VCaP (cell line): ENCODE measurements at regions not wholly inside any gene's neighbourhood (a gene's known extent, or its start where the extent isn't known, plus 50 kb on each side); places are given as distances from the start of the nearest gene placed in this dataset.

Source experiments
- H3K27ac ChIP-seq: fragments of 450-650 bp; 2 replicates; pipeline ENCODE4 v1.5.1; 2017
- TF ChIP-seq, protein P1 (sequence below): fragments of 450-650 bp; conservative IDR thresholded peaks from 2 replicates; pipeline ENCODE4 v1.5.1; 2017; ENCODE audit warnings: mild to moderate bottlenecking, moderate library complexity

DNA sequence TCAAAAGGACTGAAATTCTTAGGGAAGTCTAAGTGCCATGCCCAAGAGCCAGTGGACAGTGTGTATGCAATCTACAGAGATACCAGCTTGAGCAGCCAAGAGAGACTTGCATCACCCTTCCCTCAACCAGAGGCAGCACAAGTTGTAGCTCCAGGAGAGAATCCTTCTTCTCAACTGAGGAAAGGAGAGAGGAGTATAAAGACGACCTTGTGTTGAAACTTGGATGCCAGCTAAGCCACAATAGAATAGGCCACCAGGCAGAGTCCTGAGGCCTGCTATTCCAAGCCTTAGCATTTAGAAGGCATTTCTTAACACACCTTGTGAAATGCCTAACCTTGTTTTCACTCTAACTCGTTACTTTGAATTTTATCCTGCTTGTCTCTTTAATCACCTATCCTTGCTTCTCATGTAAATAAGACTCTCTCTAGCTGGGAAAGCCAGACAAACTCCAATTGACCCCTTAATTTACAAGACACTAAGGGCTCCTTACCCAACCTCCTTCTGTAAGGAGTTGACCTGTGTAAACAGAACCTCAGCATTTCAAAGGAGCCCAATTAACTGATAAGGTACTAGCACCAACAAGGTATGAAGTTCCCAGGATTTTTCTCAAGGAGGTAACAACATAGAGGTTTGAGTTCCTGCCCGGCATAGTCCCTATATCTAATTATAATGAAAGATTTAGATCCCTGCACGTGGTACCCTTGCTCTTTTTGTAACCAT, 738.8 kb downstream of the AMY1C start:
- TF ChIP-seq, protein P1, sequence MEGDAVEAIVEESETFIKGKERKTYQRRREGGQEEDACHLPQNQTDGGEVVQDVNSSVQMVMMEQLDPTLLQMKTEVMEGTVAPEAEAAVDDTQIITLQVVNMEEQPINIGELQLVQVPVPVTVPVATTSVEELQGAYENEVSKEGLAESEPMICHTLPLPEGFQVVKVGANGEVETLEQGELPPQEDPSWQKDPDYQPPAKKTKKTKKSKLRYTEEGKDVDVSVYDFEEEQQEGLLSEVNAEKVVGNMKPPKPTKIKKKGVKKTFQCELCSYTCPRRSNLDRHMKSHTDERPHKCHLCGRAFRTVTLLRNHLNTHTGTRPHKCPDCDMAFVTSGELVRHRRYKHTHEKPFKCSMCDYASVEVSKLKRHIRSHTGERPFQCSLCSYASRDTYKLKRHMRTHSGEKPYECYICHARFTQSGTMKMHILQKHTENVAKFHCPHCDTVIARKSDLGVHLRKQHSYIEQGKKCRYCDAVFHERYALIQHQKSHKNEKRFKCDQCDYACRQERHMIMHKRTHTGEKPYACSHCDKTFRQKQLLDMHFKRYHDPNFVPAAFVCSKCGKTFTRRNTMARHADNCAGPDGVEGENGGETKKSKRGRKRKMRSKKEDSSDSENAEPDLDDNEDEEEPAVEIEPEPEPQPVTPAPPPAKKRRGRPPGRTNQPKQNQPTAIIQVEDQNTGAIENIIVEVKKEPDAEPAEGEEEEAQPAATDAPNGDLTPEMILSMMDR = no peak
- no peak overlapping the region for H3K27ac ChIP-seq

DNA sequence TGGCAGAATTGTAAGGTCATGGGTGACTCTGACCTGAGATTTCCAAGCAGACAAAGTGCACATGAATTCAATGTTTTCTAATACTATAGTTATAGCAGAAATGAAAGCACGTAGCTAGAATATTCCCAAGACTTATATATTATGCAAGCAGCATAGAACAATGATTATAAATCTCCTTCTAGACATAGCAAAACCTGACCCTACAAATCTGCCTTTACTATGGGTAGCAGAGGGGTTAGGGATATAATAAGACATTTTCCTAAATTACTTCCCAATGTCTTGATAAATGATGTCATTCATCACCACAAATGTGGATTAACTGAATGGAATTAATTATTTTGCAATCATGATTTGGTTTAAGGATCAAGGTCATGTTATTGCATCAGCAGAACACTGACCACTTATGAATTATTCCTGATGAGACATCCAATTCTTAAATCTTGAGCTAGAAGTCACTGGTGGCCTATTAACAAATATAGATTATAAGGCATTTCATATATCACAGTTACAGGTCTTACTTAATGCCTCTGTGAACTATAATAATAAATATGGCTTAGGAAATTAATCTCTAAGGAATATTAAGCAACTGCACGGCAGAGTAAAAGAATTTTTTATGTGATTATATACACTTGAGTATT, 776.6 kb downstream of the AMY1C start:
- TF ChIP-seq, protein P1 = no peak
- no peak overlapping the region for H3K27ac ChIP-seq

DNA sequence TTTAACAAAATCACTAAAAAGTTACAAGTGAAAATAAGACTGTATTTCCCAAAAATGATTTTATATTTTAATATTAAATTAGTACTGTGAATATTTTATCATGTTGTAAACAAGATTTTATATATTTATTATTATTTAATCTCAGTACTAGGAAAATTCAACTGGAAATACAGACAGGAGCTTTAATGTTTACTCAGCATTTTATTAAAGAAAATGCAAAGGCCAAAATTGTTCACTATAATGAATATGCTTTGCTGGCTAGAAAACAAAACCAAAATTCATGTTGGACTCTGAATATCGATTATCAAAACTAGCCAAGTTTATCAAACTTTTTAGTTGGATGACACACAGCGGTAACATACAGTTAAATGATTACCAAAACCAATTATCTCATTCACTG, 782.3 kb downstream of the AMY1C start:
- TF ChIP-seq, protein P1 = no peak
- H3K27ac ChIP-seq = no peak overlapping the region

DNA sequence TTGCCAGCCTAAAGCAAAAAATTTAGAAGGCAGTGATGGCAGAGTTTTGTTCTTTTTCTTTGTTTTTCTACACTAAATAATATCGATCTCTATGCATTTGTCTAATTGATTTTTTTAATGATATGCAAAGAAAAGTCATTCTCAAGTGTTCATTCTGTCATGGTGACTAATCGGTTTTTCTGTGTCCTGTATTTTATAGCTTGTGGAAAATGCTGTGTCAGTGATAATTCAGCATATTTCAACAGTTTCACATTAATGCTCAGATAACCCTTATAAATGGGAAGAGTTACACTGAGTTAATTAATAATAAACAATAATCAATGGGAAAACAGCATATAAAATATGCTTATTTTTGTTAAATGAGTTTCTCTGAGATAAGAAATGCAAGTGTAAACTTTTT, 824.9 kb downstream of the AMY1C start:
- no peak overlapping the region for H3K27ac ChIP-seq
- TF ChIP-seq, protein P1 = no peak

DNA sequence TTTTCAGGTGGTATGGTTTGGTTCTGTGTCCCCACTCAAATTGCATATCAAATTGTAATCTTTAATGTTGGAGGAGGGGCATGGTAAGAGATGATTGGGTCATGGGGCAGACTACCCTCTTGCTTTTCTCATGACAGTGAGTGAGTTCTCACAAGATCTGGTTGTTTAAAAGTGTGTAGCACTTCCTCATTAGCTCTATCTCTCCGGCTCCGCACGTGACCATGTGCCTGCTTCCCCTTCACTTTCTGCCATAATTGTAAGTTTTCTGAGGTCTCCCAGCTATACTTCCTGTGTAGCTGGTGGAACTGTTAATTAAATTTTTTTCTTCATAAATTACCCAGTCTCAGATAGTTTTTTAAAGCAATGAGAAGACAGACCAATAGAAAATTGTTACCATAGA, 843.2 kb downstream of the AMY1C start:
- TF ChIP-seq, protein P1 = no peak
- no peak overlapping the region for H3K27ac ChIP-seq

DNA sequence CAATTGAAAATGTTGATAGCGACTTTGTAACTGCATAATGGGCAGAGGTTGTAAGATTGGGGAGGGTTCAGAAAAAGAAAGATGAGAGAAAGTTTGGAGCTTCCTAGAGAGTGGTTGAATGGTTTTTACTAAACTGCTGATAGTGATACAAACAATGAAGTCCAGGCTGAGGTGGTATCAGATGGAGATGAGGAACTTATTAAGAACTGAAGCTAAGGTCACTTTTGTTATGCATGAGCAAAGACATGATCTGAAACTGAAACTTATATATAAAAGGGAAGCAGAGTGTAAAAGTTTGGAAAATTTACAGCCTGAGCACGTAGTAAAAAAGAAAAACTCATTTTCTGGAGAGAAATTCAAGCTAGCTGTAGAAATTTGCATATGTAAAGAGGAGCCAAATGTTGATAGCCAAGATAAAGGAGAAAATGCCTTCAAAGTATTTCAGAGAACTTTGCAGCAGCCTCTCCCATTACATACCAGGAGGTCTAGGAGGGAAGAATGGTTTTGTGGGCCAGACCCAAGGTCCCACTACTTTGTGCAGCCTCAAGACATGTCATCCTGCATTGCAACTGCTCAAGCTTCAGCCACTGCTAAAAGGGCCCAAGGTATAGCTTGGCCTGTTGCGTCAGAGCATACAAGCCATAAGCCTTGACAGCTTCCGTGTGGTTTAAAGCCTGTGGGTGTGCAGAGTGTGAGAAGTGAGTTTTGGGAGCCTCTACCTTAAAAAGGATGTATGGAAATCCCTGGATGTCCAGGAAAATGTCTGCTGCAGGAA, 843.9 kb downstream of the AMY1C start:
- TF ChIP-seq, protein P1 = no peak
- no peak overlapping the region for H3K27ac ChIP-seq

DNA sequence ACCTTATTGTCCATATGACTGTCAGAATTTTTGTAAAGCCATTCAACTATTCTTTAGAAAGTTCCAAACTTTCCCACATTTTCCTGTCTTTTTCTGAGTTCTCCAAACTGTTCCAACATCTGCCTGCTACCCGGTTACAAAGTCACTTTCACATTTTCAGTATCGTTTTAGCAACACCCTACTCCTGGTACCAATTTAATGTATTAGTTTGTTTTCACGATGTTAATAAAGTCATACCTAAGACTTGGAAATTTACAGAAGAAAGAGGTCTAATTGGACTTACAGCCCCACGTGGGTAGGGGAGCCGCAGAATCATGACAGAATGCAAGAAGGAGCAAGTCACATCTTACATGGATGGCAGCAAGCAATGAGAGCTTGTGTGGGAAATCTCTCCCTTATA, 867.8 kb downstream of the AMY1C start:
- H3K27ac ChIP-seq = no peak overlapping the region
- TF ChIP-seq, protein P1 = no peak
